ENCODE measurements at regions not wholly inside any gene's neighbourhood (a gene's known extent, or its start where the extent isn't known, plus 50 kb on each side); places are given as distances from the start of the nearest gene placed in this dataset.

DNA sequence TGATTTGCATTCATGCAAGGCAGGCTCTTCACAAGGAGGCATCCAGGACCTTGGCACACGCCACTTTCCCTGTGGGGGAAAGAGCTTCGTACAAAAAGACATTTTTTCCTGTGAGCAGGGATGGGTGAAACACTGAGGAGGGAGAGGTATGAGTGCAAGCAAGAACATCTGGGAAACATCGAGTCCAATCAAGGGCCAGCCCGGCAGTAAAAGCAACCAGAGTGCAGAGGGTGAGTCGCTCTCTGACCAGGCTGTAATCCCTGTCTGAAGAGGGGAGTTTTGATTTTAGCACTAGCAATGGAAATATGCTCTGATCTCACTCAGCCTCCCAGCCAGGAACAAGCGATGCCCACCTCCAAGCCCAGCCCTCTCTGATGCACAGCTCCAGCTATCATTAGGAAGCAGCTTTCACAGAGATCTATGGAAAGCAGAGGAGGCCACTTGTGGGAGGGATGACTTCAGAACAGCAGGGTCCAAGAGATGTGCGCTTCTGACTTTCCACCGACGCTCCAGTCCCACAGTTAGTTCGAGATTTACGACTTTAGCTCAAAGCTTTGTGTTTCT lies 211.0 kb upstream of the ADAMTS16 start:
- Histone ChIP-seq H3K56ac (ENCODE audit: low read length) (no peak overlapping the region), H3K4ac (ENCODE audit: low read depth, low read length) (no peak overlapping the region), H3K9ac (ENCODE audit: low read length) (no peak overlapping the region), H3K79me1 (ENCODE audit: low read length) (no peaks in the 10 kb centered on the region), H3K79me2 (ENCODE audit: control insufficient read depth, insufficient read depth, low read length) (no peaks in the 10 kb centered on the region), H4K8ac (ENCODE audit: low read depth, low read length) (no peak overlapping the region), H3K18ac (ENCODE audit: low read length) (no peak overlapping the region), H2AK5ac (ENCODE audit: low read length) (no peak overlapping the region), H3K4me3 (ENCODE audit: low read length) (no peak overlapping the region), H3K4me2 (ENCODE audit: low read length) (no peak overlapping the region), H3K23ac (ENCODE audit: low read length) (no peak overlapping the region), H3K27ac (ENCODE audit: low read depth, low read length) (no peak overlapping the region), H3K27me3 (ENCODE audit: insufficient read depth, low read length, poor library complexity) (no peaks in the 10 kb centered on the region), H2BK120ac (ENCODE audit: low read depth, low read length) (no peak overlapping the region), H3K36me3 (ENCODE audit: control insufficient read depth, insufficient read depth, low read length) (no peaks in the 10 kb centered on the region), H2BK5ac (ENCODE audit: low read length) (no peak overlapping the region), H3K4me1 (ENCODE audit: control insufficient read depth, low read depth, low read length) (no peaks in the 10 kb centered on the region), H2BK15ac (replicated peaks; ENCODE audit: low read depth) (no peak overlapping the region), H4K5ac (ENCODE audit: low read length) (no peak overlapping the region)
- WGBS (ENCODE audit: extremely low coverage, insufficient coverage, low lambda C conversion rate), result no CpG with 5 or more reads among the region's 11 CpGs
- DNase-seq, result no peak

- no peaks in the 10 kb centered on the region for H3K79me2 ChIP-seq (ENCODE audit: control insufficient read depth, insufficient read depth, low read length)
- WGBS (ENCODE audit: extremely low coverage, insufficient coverage, low lambda C conversion rate), result no CpG with 5 or more reads among the region's 15 CpGs
- DNase-seq, result no peak
- no peak overlapping the region for H2BK5ac ChIP-seq (ENCODE audit: low read length)
- no peak overlapping the region for H4K5ac ChIP-seq (ENCODE audit: low read length)
- no peak overlapping the region for H4K8ac ChIP-seq (ENCODE audit: low read depth, low read length)
- no peak overlapping the region for H3K4me2 ChIP-seq (ENCODE audit: low read length)
- H3K4me3 ChIP-seq (ENCODE audit: low read length), result no peak overlapping the region
- no peak overlapping the region for H2BK120ac ChIP-seq (ENCODE audit: low read depth, low read length)
- H3K4me1 ChIP-seq (ENCODE audit: control insufficient read depth, low read depth, low read length), result no peaks in the 10 kb centered on the region
- H3K79me1 ChIP-seq (ENCODE audit: low read length), result no peaks in the 10 kb centered on the region
- H3K56ac ChIP-seq (ENCODE audit: low read length), result no peak overlapping the region
- H3K36me3 ChIP-seq (ENCODE audit: control insufficient read depth, insufficient read depth, low read length), result no peaks in the 10 kb centered on the region
- no peak overlapping the region for H3K9ac ChIP-seq (ENCODE audit: low read length)
- no peaks in the 10 kb centered on the region for H3K27me3 ChIP-seq (ENCODE audit: insufficient read depth, low read length, poor library complexity)
- H3K23ac ChIP-seq (ENCODE audit: low read length), result no peak overlapping the region
- no peak overlapping the region for H3K18ac ChIP-seq (ENCODE audit: low read length)
- H2BK15ac ChIP-seq (replicated peaks; ENCODE audit: low read depth), result no peak overlapping the region
- no peak overlapping the region for H2AK5ac ChIP-seq (ENCODE audit: low read length)
- no peak overlapping the region for H3K4ac ChIP-seq (ENCODE audit: low read depth, low read length)
- no peak overlapping the region for H3K27ac ChIP-seq (ENCODE audit: low read depth, low read length)
Measured at GRCh38 chr5:4939042-4939781, 200.9 kb upstream of the ADAMTS16 start.

DNA sequence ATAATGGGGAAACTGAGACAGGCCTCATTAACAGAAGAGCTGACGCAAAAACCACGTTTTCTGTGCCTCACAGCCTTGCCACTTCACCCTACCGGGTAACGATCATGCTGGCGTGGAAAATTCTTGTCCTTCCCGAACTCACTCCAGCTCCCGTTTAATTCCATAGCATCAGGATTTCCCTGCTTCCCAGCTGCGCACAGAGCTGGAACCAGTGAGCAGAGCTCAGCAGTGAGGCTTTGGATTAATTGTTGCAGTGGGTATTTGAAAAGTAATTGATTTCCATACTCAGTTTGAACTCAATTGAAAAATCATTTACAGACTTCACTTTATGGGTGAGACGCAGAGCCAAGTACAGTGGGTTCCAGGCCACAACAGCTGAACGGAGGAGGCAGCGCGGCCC lies 199.0 kb upstream of the ADAMTS16 start:
- Histone ChIP-seq H3K4me2 (ENCODE audit: low read length) (no peak overlapping the region), H4K8ac (ENCODE audit: low read depth, low read length) (no peak overlapping the region), H3K79me2 (ENCODE audit: control insufficient read depth, insufficient read depth, low read length) (no peaks in the 10 kb centered on the region), H3K4me3 (ENCODE audit: low read length) (no peak overlapping the region), H3K27ac (ENCODE audit: low read depth, low read length) (no peak overlapping the region), H4K5ac (ENCODE audit: low read length) (no peak overlapping the region), H3K27me3 (ENCODE audit: insufficient read depth, low read length, poor library complexity) (no peaks in the 10 kb centered on the region), H2BK5ac (ENCODE audit: low read length) (no peak overlapping the region), H3K9ac (ENCODE audit: low read length) (no peak overlapping the region), H3K23ac (ENCODE audit: low read length) (no peak overlapping the region), H3K79me1 (ENCODE audit: low read length) (no peaks in the 10 kb centered on the region), H3K4me1 (ENCODE audit: control insufficient read depth, low read depth, low read length) (no peaks in the 10 kb centered on the region), H2BK120ac (ENCODE audit: low read depth, low read length) (no peak overlapping the region), H3K36me3 (ENCODE audit: control insufficient read depth, insufficient read depth, low read length) (no peaks in the 10 kb centered on the region), H2BK15ac (replicated peaks; ENCODE audit: low read depth) (no peak overlapping the region), H2AK5ac (ENCODE audit: low read length) (no peak overlapping the region), H3K18ac (ENCODE audit: low read length) (no peak overlapping the region), H3K4ac (ENCODE audit: low read depth, low read length) (no peak overlapping the region), H3K56ac (ENCODE audit: low read length) (no peak overlapping the region)
- no peak for DNase-seq
- no CpG with 5 or more reads among the region's 12 CpGs for WGBS (ENCODE audit: extremely low coverage, insufficient coverage, low lambda C conversion rate)

- Histone ChIP-seq H3K23ac (ENCODE audit: low read length) (no peak overlapping the region), H2AK5ac (ENCODE audit: low read length) (no peak overlapping the region), H2BK5ac (ENCODE audit: low read length) (no peak overlapping the region), H3K9ac (ENCODE audit: low read length) (no peak overlapping the region), H3K27ac (ENCODE audit: low read depth, low read length) (no peak overlapping the region), H3K27me3 (ENCODE audit: insufficient read depth, low read length, poor library complexity) (no peaks in the 10 kb centered on the region), H3K4ac (ENCODE audit: low read depth, low read length) (no peak overlapping the region), H2BK15ac (replicated peaks; ENCODE audit: low read depth) (no peak overlapping the region), H3K79me2 (ENCODE audit: control insufficient read depth, insufficient read depth, low read length) (no peaks in the 10 kb centered on the region), H4K8ac (ENCODE audit: low read depth, low read length) (no peak overlapping the region), H3K4me1 (ENCODE audit: control insufficient read depth, low read depth, low read length) (no peaks in the 10 kb centered on the region), H3K4me2 (ENCODE audit: low read length) (no peak overlapping the region), H4K5ac (ENCODE audit: low read length) (no peak overlapping the region), H3K4me3 (ENCODE audit: low read length) (no peak overlapping the region), H3K56ac (ENCODE audit: low read length) (no peak overlapping the region), H3K36me3 (ENCODE audit: control insufficient read depth, insufficient read depth, low read length) (no peaks in the 10 kb centered on the region), H3K79me1 (ENCODE audit: low read length) (no peaks in the 10 kb centered on the region), H2BK120ac (ENCODE audit: low read depth, low read length) (no peak overlapping the region), H3K18ac (ENCODE audit: low read length) (no peak overlapping the region)
- no CpG with 5 or more reads among the region's 33 CpGs for WGBS (ENCODE audit: extremely low coverage, insufficient coverage, low lambda C conversion rate)
- peak; percentile 14 for DNase-seq
Measured at GRCh38 chr5:4941957-4942830, 197.9 kb upstream of the ADAMTS16 start.

- no peaks in the 10 kb centered on the region for H3K36me3 ChIP-seq (ENCODE audit: control insufficient read depth, insufficient read depth, low read length)
- no peak overlapping the region for H3K23ac ChIP-seq (ENCODE audit: low read length)
- no peak overlapping the region for H4K5ac ChIP-seq (ENCODE audit: low read length)
- H3K4me2 ChIP-seq (ENCODE audit: low read length), result no peak overlapping the region
- H3K4me1 ChIP-seq (ENCODE audit: control insufficient read depth, low read depth, low read length), result no peaks in the 10 kb centered on the region
- no peak overlapping the region for H3K27ac ChIP-seq (ENCODE audit: low read depth, low read length)
- H2AK5ac ChIP-seq (ENCODE audit: low read length), result no peak overlapping the region
- H2BK15ac ChIP-seq (replicated peaks; ENCODE audit: low read depth), result no peak overlapping the region
- H3K79me1 ChIP-seq (ENCODE audit: low read length), result no peaks in the 10 kb centered on the region
- H3K9ac ChIP-seq (ENCODE audit: low read length), result no peak overlapping the region
- no CpG with 5 or more reads among the region's 9 CpGs for WGBS (ENCODE audit: extremely low coverage, insufficient coverage, low lambda C conversion rate)
- H3K18ac ChIP-seq (ENCODE audit: low read length), result no peak overlapping the region
- no peak overlapping the region for H4K8ac ChIP-seq (ENCODE audit: low read depth, low read length)
- peak; percentile 26 for DNase-seq
- no peak overlapping the region for H3K56ac ChIP-seq (ENCODE audit: low read length)
- H2BK120ac ChIP-seq (ENCODE audit: low read depth, low read length), result no peak overlapping the region
- no peak overlapping the region for H3K4ac ChIP-seq (ENCODE audit: low read depth, low read length)
- H3K27me3 ChIP-seq (ENCODE audit: insufficient read depth, low read length, poor library complexity), result no peaks in the 10 kb centered on the region
- H3K4me3 ChIP-seq (ENCODE audit: low read length), result no peak overlapping the region
- no peak overlapping the region for H2BK5ac ChIP-seq (ENCODE audit: low read length)
- no peaks in the 10 kb centered on the region for H3K79me2 ChIP-seq (ENCODE audit: control insufficient read depth, insufficient read depth, low read length)
Measured at GRCh38 chr5:4942831-4943178, 197.3 kb upstream of the ADAMTS16 start.
